Nephron (organoid): ENCODE measurements at regions not wholly inside any gene's neighbourhood (a gene's known extent, or its start where the extent isn't known, plus 50 kb on each side); places are given as distances from the start of the nearest gene placed in this dataset.

Experiments
- H3K27ac Mint-ChIP-seq, 3 experiments: 2 replicates each; pipeline ENCODE4 v1.8.0; 2020; ENCODE audit warnings: mixed read lengths in 3 of 3, mild to moderate bottlenecking in 2 of 3, moderate library complexity in 1 of 3
- H3K27me3 Mint-ChIP-seq: 2 replicates; pipeline ENCODE4 v1.8.0; 2021; ENCODE audit warnings: low read depth, mild to moderate bottlenecking, moderate library complexity, mixed read lengths
- H3K36me3 Mint-ChIP-seq: 2 replicates; pipeline ENCODE4 v1.8.0; 2020; ENCODE audit warnings: low read depth, mixed read lengths
- H3K4me1 Mint-ChIP-seq: 2 replicates; pipeline ENCODE4 v1.8.0; 2020; ENCODE audit warnings: mixed read lengths
- H3K4me3 Mint-ChIP-seq, 3 experiments: 2 replicates each; pipeline ENCODE4 v1.8.0; 2020; ENCODE audit warnings: mild to moderate bottlenecking in 3 of 3, mixed read lengths in 3 of 3, moderate library complexity in 2 of 3
- H3K9me3 Mint-ChIP-seq: 2 replicates; pipeline ENCODE4 v1.8.0; 2020; ENCODE audit warnings: mixed read lengths
- CTCF ChIP-seq, 3 experiments: fragments of 200-600 bp; sonication (generic); IDR thresholded peaks; one replicate each; pipeline ENCODE4 v1.5.0; 2021; ENCODE audit warnings: antibody characterized with exemption in 3 of 3; ENCODE audit not compliant: unreplicated experiment in 3 of 3

GRCh38 chr13:55069746-55070145 lies 2041.1 kb downstream of the OLFM4 start:
- no peaks in the 10 kb centered on the region for H3K9me3 Mint-ChIP-seq
- no peaks in the 10 kb centered on the region for H3K4me1 Mint-ChIP-seq
- H3K27me3 Mint-ChIP-seq: no peaks in the 10 kb centered on the region
- no peak for TF ChIP-seq CTCF (IDR thresholded peaks at IDR 0.05; ENCODE audit: unreplicated experiment in 3 of 3)
- H3K4me3 Mint-ChIP-seq: no peak overlapping the region
- H3K27ac Mint-ChIP-seq: no peak overlapping the region
- no peaks in the 10 kb centered on the region for H3K36me3 Mint-ChIP-seq

- Mint-ChIP-seq H3K9me3 (no peaks in the 10 kb centered on the region), H3K4me1 (no peaks in the 10 kb centered on the region), H3K36me3 (no peaks in the 10 kb centered on the region), H3K27ac (no peak overlapping the region), H3K4me3 (no peak overlapping the region), H3K27me3 (no peaks in the 10 kb centered on the region)
- no peak for TF ChIP-seq CTCF (IDR thresholded peaks at IDR 0.05; ENCODE audit: unreplicated experiment in 3 of 3)
These were observed 2044.4 kb downstream of the OLFM4 start for GRCh38 chr13:55073000-55073399.

- Mint-ChIP-seq H3K27ac (no peak overlapping the region), H3K4me1 (no peaks in the 10 kb centered on the region), H3K9me3 (no peaks in the 10 kb centered on the region), H3K27me3 (no peaks in the 10 kb centered on the region), H3K36me3 (no peaks in the 10 kb centered on the region), H3K4me3 (no peak overlapping the region)
- TF ChIP-seq CTCF (IDR thresholded peaks at IDR 0.05; ENCODE audit: unreplicated experiment in 3 of 3): no peak
These were observed 2056.0 kb downstream of the OLFM4 start for GRCh38 chr13:55084630-55085029.

GRCh38 chr13:55087085-55087484 lies 2053.6 kb upstream of the PRR20A start:
- no peak overlapping the region for H3K27ac Mint-ChIP-seq
- no peaks in the 10 kb centered on the region for H3K9me3 Mint-ChIP-seq

GRCh38 chr13:55090612-55091011 lies 2050.1 kb upstream of the PRR20A start:
- H3K4me3 Mint-ChIP-seq: no peak overlapping the region
- no peaks in the 10 kb centered on the region for H3K36me3 Mint-ChIP-seq
- H3K9me3 Mint-ChIP-seq: no peaks in the 10 kb centered on the region
- no peak overlapping the region for H3K27ac Mint-ChIP-seq
- no peaks in the 10 kb centered on the region for H3K4me1 Mint-ChIP-seq
- no peaks in the 10 kb centered on the region for H3K27me3 Mint-ChIP-seq
- TF ChIP-seq CTCF (IDR thresholded peaks at IDR 0.05; ENCODE audit: unreplicated experiment in 3 of 3): no peak

More at GRCh38 chr13:55087085-55087484, 2053.6 kb upstream of the PRR20A start:
- TF ChIP-seq CTCF (IDR thresholded peaks at IDR 0.05; ENCODE audit: unreplicated experiment in 3 of 3): no peak
- H3K4me3 Mint-ChIP-seq: no peak overlapping the region
- H3K4me1 Mint-ChIP-seq: no peaks in the 10 kb centered on the region
- no peaks in the 10 kb centered on the region for H3K36me3 Mint-ChIP-seq
- no peaks in the 10 kb centered on the region for H3K27me3 Mint-ChIP-seq

GRCh38 chr13:55091172-55091571 lies 2049.5 kb upstream of the PRR20A start:
- H3K27me3 Mint-ChIP-seq: no peaks in the 10 kb centered on the region
- no peaks in the 10 kb centered on the region for H3K36me3 Mint-ChIP-seq
- no peak overlapping the region for H3K4me3 Mint-ChIP-seq
- no peaks in the 10 kb centered on the region for H3K9me3 Mint-ChIP-seq
- no peaks in the 10 kb centered on the region for H3K4me1 Mint-ChIP-seq
- no peak overlapping the region for H3K27ac Mint-ChIP-seq
- TF ChIP-seq CTCF (IDR thresholded peaks at IDR 0.05; ENCODE audit: unreplicated experiment in 3 of 3): no peak
